Prostate gland (tissue), 2 donors: ENCODE measurements at regions not wholly inside any gene's neighbourhood (a gene's known extent, or its start where the extent isn't known, plus 50 kb on each side); places are given as distances from the start of the nearest gene placed in this dataset.

ENCODE experiments used
- POLR2A ChIP-seq: fragments of 450-650 bp; IDR thresholded peaks from one replicate; pipeline ENCODE4 v1.6.1; 2016; ENCODE audit warnings: antibody characterized with exemption, mild to moderate bottlenecking
- POLR2AphosphoS5 ChIP-seq: sonication (generic); formaldehyde crosslinking; IDR thresholded peaks from one replicate; pipeline ENCODE4 v1.6.1; 2017; ENCODE audit warnings: antibody characterized with exemption
- TF ChIP-seq, protein P1 (sequence below), 4 experiments: fragments of 200-600 bp in 2 of 4; fragments of 450-650 bp in 2 of 4; sonication (generic) in 2 of 4; IDR thresholded peaks; 1 replicate in 3 of 4; 2 replicates in 1 of 4; pipeline ENCODE4 v1.5.1; 2016 to 2019; ENCODE audit warnings: antibody characterized with exemption in 4 of 4, mild to moderate bottlenecking in 2 of 4, moderate library complexity in 2 of 4

DNA sequence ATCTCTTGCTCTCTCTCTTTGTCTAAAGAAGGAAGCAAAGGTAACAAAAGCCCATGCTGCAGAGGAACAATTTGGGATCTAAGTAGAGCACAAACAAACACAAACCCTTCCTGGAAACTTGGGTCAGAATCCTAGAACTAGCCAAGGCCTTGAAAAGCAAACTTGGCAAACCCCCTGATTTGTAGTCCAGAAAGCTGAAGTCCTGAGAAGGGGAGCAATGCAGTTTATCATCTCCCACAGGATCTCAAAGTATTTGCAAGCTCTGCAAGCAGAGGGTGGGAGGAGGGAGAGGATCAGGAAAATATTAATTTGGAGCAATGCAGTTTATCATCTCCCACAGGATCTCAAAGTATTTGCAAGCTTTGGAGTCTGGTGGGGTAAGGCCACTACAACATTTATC lies 379.5 kb upstream of the FGF13 start:
- TF ChIP-seq POLR2A: no peak
- no peak for TF ChIP-seq POLR2AphosphoS5
- TF ChIP-seq, protein P1, sequence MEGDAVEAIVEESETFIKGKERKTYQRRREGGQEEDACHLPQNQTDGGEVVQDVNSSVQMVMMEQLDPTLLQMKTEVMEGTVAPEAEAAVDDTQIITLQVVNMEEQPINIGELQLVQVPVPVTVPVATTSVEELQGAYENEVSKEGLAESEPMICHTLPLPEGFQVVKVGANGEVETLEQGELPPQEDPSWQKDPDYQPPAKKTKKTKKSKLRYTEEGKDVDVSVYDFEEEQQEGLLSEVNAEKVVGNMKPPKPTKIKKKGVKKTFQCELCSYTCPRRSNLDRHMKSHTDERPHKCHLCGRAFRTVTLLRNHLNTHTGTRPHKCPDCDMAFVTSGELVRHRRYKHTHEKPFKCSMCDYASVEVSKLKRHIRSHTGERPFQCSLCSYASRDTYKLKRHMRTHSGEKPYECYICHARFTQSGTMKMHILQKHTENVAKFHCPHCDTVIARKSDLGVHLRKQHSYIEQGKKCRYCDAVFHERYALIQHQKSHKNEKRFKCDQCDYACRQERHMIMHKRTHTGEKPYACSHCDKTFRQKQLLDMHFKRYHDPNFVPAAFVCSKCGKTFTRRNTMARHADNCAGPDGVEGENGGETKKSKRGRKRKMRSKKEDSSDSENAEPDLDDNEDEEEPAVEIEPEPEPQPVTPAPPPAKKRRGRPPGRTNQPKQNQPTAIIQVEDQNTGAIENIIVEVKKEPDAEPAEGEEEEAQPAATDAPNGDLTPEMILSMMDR (IDR thresholded peaks at IDR 0.05): no peak
